ENCODE measurements at regions not wholly inside any gene's neighbourhood (a gene's known extent, or its start where the extent isn't known, plus 50 kb on each side); places are given as distances from the start of the nearest gene placed in this dataset.

GRCh38 chr6:14641423-14642135 is 524.0 kb downstream of the CD83 start:
- TF ChIP-seq POLR2A (IDR thresholded peaks at IDR 0.05) = no peak
- no peak for TF ChIP-seq CTCF (IDR thresholded peaks at IDR 0.05)
- TF ChIP-seq EP300 (IDR thresholded peaks at IDR 0.05) = no peak
